Neutrophil (primary cell): ENCODE measurements at regions not wholly inside any gene's neighbourhood (a gene's known extent, or its start where the extent isn't known, plus 50 kb on each side); places are given as distances from the start of the nearest gene placed in this dataset.

ENCODE experiments used
- H3K27ac ChIP-seq: fragments of 200-600 bp; sonication (generic); 2 replicates; pipeline ENCODE4 v1.5.1; 2016; ENCODE audit warnings: mild to moderate bottlenecking, moderate library complexity
- H3K27me3 ChIP-seq: fragments of 200-600 bp; sonication (generic); 2 replicates; pipeline ENCODE4 v1.6.0; 2016; ENCODE audit warnings: mild to moderate bottlenecking
- H3K36me3 ChIP-seq: fragments of 200-600 bp; sonication (generic); 2 replicates; pipeline ENCODE4 v1.5.1; 2017
- H3K4me1 ChIP-seq, 2 experiments: fragments of 200-600 bp in 1 of 2; sonication (generic) in 1 of 2; 1 replicate in 1 of 2; 2 replicates in 1 of 2; pipeline versions ENCODE4 v1.5.1 to v1.6.1; 2013 to 2016; ENCODE audit warnings: low read depth in 1 of 2, low read length in 1 of 2, mild to moderate bottlenecking in 1 of 2, moderate library complexity in 1 of 2; ENCODE audit not compliant: control insufficient read depth in 1 of 2, insufficient read depth in 1 of 2
- H3K4me3 ChIP-seq, 2 experiments: fragments of 200-600 bp in 1 of 2; sonication (generic) in 1 of 2; 1 replicate in 1 of 2; 2 replicates in 1 of 2; pipeline ENCODE4 v1.5.1; 2013 to 2016; ENCODE audit warnings: low read depth in 1 of 2, low read length in 1 of 2, mild to moderate bottlenecking in 1 of 2, moderate library complexity in 1 of 2
- H3K9me3 ChIP-seq: fragments of 200-600 bp; sonication (generic); 2 replicates; pipeline ENCODE4 v1.5.1; 2016
- CTCF ChIP-seq: fragments of 200-600 bp; sonication (generic); IDR thresholded peaks from 2 replicates; pipeline ENCODE4 v1.5.1; 2016; ENCODE audit warnings: antibody characterized with exemption

GRCh38 chr11:116262370-116262769 is 510.4 kb downstream of the BUD13 start:
- H3K27ac ChIP-seq, result no peak overlapping the region
- H3K4me1 ChIP-seq, result no peaks in the 10 kb centered on the region
- no peaks in the 10 kb centered on the region for H3K9me3 ChIP-seq
- H3K27me3 ChIP-seq, result no peaks in the 10 kb centered on the region
- no peak overlapping the region for H3K4me3 ChIP-seq
- no peaks in the 10 kb centered on the region for H3K36me3 ChIP-seq
- no peak for TF ChIP-seq CTCF

GRCh38 chr11:116261606-116262005 is 511.2 kb downstream of the BUD13 start:
- Histone ChIP-seq H3K27ac (no peak overlapping the region), H3K9me3 (no peaks in the 10 kb centered on the region), H3K36me3 (no peaks in the 10 kb centered on the region), H3K4me3 (no peak overlapping the region), H3K27me3 (no peaks in the 10 kb centered on the region), H3K4me1 (no peaks in the 10 kb centered on the region)
- no peak for TF ChIP-seq CTCF

GRCh38 chr11:116258821-116259220 is 514.0 kb downstream of the BUD13 start:
- Histone ChIP-seq H3K4me3 (no peak overlapping the region), H3K9me3 (no peaks in the 10 kb centered on the region), H3K36me3 (no peaks in the 10 kb centered on the region), H3K4me1 (no peaks in the 10 kb centered on the region), H3K27me3 (no peaks in the 10 kb centered on the region), H3K27ac (no peak overlapping the region)
- TF ChIP-seq CTCF, result no peak

GRCh38 chr11:116257883-116258282 is 514.9 kb downstream of the BUD13 start:
- H3K4me3 ChIP-seq, result no peak overlapping the region
- TF ChIP-seq CTCF, result no peak
- H3K36me3 ChIP-seq, result no peaks in the 10 kb centered on the region
- no peak overlapping the region for H3K27ac ChIP-seq
- H3K4me1 ChIP-seq, result no peaks in the 10 kb centered on the region
- no peaks in the 10 kb centered on the region for H3K27me3 ChIP-seq
- no peaks in the 10 kb centered on the region for H3K9me3 ChIP-seq

- Histone ChIP-seq H3K27ac (no peak overlapping the region), H3K4me3 (no peak overlapping the region), H3K4me1 (no peaks in the 10 kb centered on the region), H3K9me3 (no peaks in the 10 kb centered on the region), H3K36me3 (no peaks in the 10 kb centered on the region), H3K27me3 (no peaks in the 10 kb centered on the region)
- TF ChIP-seq CTCF, result no peak
These were observed 515.7 kb downstream of the BUD13 start for GRCh38 chr11:116257092-116257491.

GRCh38 chr11:116256215-116256614 is 516.6 kb downstream of the BUD13 start:
- no peaks in the 10 kb centered on the region for H3K36me3 ChIP-seq
- H3K9me3 ChIP-seq, result no peaks in the 10 kb centered on the region
- H3K4me3 ChIP-seq, result no peak overlapping the region
- no peak overlapping the region for H3K27ac ChIP-seq
- H3K27me3 ChIP-seq, result no peaks in the 10 kb centered on the region
- TF ChIP-seq CTCF, result no peak
- H3K4me1 ChIP-seq, result no peaks in the 10 kb centered on the region
